GM04504 (cell line): ENCODE measurements at regions not wholly inside any gene's neighbourhood (a gene's known extent, or its start where the extent isn't known, plus 50 kb on each side); places are given as distances from the start of the nearest gene placed in this dataset.
"Not testable (repeated sequence)": the region's sequence is repeated elsewhere in the genome, so short reads cannot be mapped to it uniquely, and the experiment has no call there.

ENCODE experiments used
- DNase-seq: peaks from one replicate; pipeline ENCODE4 v3.0.0-alpha.2; 2012; ENCODE audit warnings: low read depth

GRCh38 chr17:69672924-69673323, 258.4 kb downstream of the MAP2K6 start:
- DNase-seq, result peak; percentile 17

GRCh38 chr17:69677130-69677529, 262.6 kb downstream of the MAP2K6 start:
- DNase-seq, result no peak

GRCh38 chr17:69678206-69678605, 263.7 kb downstream of the MAP2K6 start:
- DNase-seq, result no peak

- DNase-seq, result no peak
Observed at GRCh38 chr17:69679829-69680228, 265.3 kb downstream of the MAP2K6 start.

- DNase-seq, result no peak
Observed at GRCh38 chr17:69684251-69684650, 269.8 kb downstream of the MAP2K6 start.

- not testable (repeated sequence) for DNase-seq
Observed at GRCh38 chr17:69685150-69685549, 270.7 kb downstream of the MAP2K6 start.

GRCh38 chr17:69690531-69690930, 276.0 kb downstream of the MAP2K6 start:
- DNase-seq, result no peak

- DNase-seq, result no peak
Observed at GRCh38 chr17:69692171-69692570, 277.7 kb downstream of the MAP2K6 start.

GRCh38 chr17:69695646-69696045, 281.1 kb downstream of the MAP2K6 start:
- no peak for DNase-seq

- DNase-seq, result no peak
Observed at GRCh38 chr17:69696650-69697049, 282.2 kb downstream of the MAP2K6 start.

- not testable (repeated sequence) for DNase-seq
Observed at GRCh38 chr17:69698352-69698751, 283.9 kb downstream of the MAP2K6 start.

- DNase-seq, result no peak
Observed at GRCh38 chr17:69702078-69702477, 287.6 kb downstream of the MAP2K6 start.

- no peak for DNase-seq
Observed at GRCh38 chr17:69703751-69704150, 289.3 kb downstream of the MAP2K6 start.

- DNase-seq, result no peak
Observed at GRCh38 chr17:69704935-69705334, 290.4 kb downstream of the MAP2K6 start.

- no peak for DNase-seq
Observed at GRCh38 chr17:69706127-69706526, 291.6 kb downstream of the MAP2K6 start.

GRCh38 chr17:69709441-69709840, 294.9 kb downstream of the MAP2K6 start:
- DNase-seq, result no peak

GRCh38 chr17:69710926-69711325, 296.4 kb downstream of the MAP2K6 start:
- no peak for DNase-seq

GRCh38 chr17:69711541-69711940, 297.0 kb downstream of the MAP2K6 start:
- DNase-seq, result no peak

- no peak for DNase-seq
Observed at GRCh38 chr17:69712801-69713311, 298.4 kb downstream of the MAP2K6 start.

- no peak for DNase-seq
Observed at GRCh38 chr17:69713815-69714214, 299.3 kb downstream of the MAP2K6 start.

- DNase-seq, result no peak
Observed at GRCh38 chr17:69714669-69715068, 300.2 kb downstream of the MAP2K6 start.

- no peak for DNase-seq
Observed at GRCh38 chr17:69715656-69716055, 301.2 kb downstream of the MAP2K6 start.

GRCh38 chr17:69716556-69716955, 302.1 kb downstream of the MAP2K6 start:
- peak; percentile 62 for DNase-seq

GRCh38 chr17:69717214-69717613, 302.7 kb downstream of the MAP2K6 start:
- no peak for DNase-seq

- no peak for DNase-seq
Observed at GRCh38 chr17:69717819-69718218, 303.3 kb downstream of the MAP2K6 start.
